Endothelial cell of umbilical vein (primary cell): ENCODE measurements at regions not wholly inside any gene's neighbourhood (a gene's known extent, or its start where the extent isn't known, plus 50 kb on each side); places are given as distances from the start of the nearest gene placed in this dataset.

Experiments used
- BruUV-seq: library from RNA; stranded (reverse); fragments of 400-500 nt; replicated peaks from 2 replicates; lab custom pipeline; 2021; lab: Mats Ljungman, UMichigan
- CTCF ChIA-PET: fragments of 300-600, 350-600 bp; sonication (Branson Sonifier 250); formaldehyde crosslinking; loops from one replicate; lab custom pipeline; 2021; ENCODE audit warnings: antibody characterized with exemption, inconsistent platforms; lab: Charles Lee
- POLR2A ChIA-PET: fragments of 300-600, 350-600 bp; sonication (Branson Sonifier 250); formaldehyde crosslinking; loops from one replicate; lab custom pipeline; 2021; ENCODE audit warnings: antibody characterized with exemption, inconsistent platforms; lab: Charles Lee
- DNase-seq: peaks from one replicate; pipeline ENCODE4 v3.0.0-alpha.2; 2011; ENCODE audit warnings: low read depth, low spot score
- FAIRE-seq: peaks from 2 replicates; lab custom pipeline; 2011; peaks lifted over from hg19 to GRCh38; lab: Jason Lieb, UNC
- H2AFZ ChIP-seq: 2 replicates; pipeline ENCODE4 v1.6.0; 2012; ENCODE audit warnings: low read depth, low read length, control low read depth, inconsistent platforms
- H3K27ac ChIP-seq: 2 replicates; pipeline ENCODE4 v1.5.1; 2011; ENCODE audit warnings: low read depth, mild to moderate bottlenecking, control low read depth, low read length, moderate library complexity; ENCODE audit not compliant: insufficient read depth
- H3K27me3 ChIP-seq, 2 experiments: 2 replicates each; pipeline versions ENCODE4 v1.6.0 to v1.6.1; 2011; ENCODE audit warnings: low read length in 2 of 2, mixed read lengths in 1 of 2; ENCODE audit not compliant: control insufficient read depth in 2 of 2, insufficient read depth in 2 of 2
- H3K36me3 ChIP-seq, 2 experiments: 2 replicates in 1 of 2; 3 replicates in 1 of 2; pipeline ENCODE4 v1.5.1; 2011; ENCODE audit warnings: low read length in 2 of 2, mild to moderate bottlenecking in 1 of 2, moderate library complexity in 1 of 2; ENCODE audit not compliant: control insufficient read depth in 2 of 2, insufficient read depth in 2 of 2; ENCODE audit errors: extremely low read depth in 1 of 2
- H3K4me1 ChIP-seq: 3 replicates; pipeline ENCODE4 v1.5.1; 2011; ENCODE audit warnings: mild to moderate bottlenecking, low read length; ENCODE audit not compliant: control insufficient read depth, insufficient read depth; ENCODE audit errors: extremely low read depth
- H3K4me2 ChIP-seq: 2 replicates; pipeline ENCODE4 v1.6.1; 2011; ENCODE audit warnings: low read length, control low read depth, mixed read lengths; ENCODE audit not compliant: insufficient read depth
- H3K4me3 ChIP-seq, 3 experiments: fragments of 200-600 bp in 1 of 3; sonication (generic), shearing (Covaris generic) in 1 of 3; replicated peaks in 1 of 3; 2 replicates each; pipeline ENCODE4 v1.5.1; 2011 to 2016; ENCODE audit warnings: control low read depth in 3 of 3, low read length in 3 of 3, mild to moderate bottlenecking in 2 of 3, inconsistent platforms in 1 of 3, low read depth in 1 of 3, moderate library complexity in 1 of 3; ENCODE audit not compliant: insufficient read depth in 1 of 3
- H3K79me2 ChIP-seq: 2 replicates; pipeline ENCODE4 v1.6.0; 2012; ENCODE audit warnings: low read length, inconsistent platforms; ENCODE audit not compliant: control insufficient read depth, insufficient read depth
- H3K9ac ChIP-seq: replicated peaks from 2 replicates; pipeline ENCODE3; 2011; ENCODE audit warnings: low read length, control low read depth; ENCODE audit not compliant: insufficient read depth; ENCODE audit errors: extremely low read depth
- H3K9me1 ChIP-seq: replicated peaks from 3 replicates; pipeline ENCODE4 v1.6.0; 2011; ENCODE audit warnings: mild to moderate bottlenecking, low read length; ENCODE audit not compliant: control insufficient read depth, insufficient read depth; ENCODE audit errors: extremely low read depth
- H3K9me3 ChIP-seq: replicated peaks from 2 replicates; pipeline ENCODE4 v1.5.1; 2012; ENCODE audit warnings: low read length, inconsistent platforms; ENCODE audit not compliant: control insufficient read depth, insufficient read depth
- H4K20me1 ChIP-seq: replicated peaks from 2 replicates; pipeline ENCODE3; 2011; ENCODE audit warnings: mild to moderate bottlenecking, low read length; ENCODE audit not compliant: control insufficient read depth, insufficient read depth; ENCODE audit errors: extremely low read depth
- CTCF ChIP-seq, 2 donors: IDR thresholded peaks; 1 replicate in 1 of 2; 2 replicates in 1 of 2; pipeline ENCODE4 v1.5.1; 2011; ENCODE audit warnings: low read length in 2 of 2, mild to moderate bottlenecking in 2 of 2, moderate library complexity in 2 of 2, control low read depth in 1 of 2, inconsistent platforms in 1 of 2, low read depth in 1 of 2; ENCODE audit not compliant: insufficient read depth in 1 of 2; ENCODE audit errors: extremely low read depth in 1 of 2
- EZH2 ChIP-seq: IDR thresholded peaks from 2 replicates; pipeline ENCODE4 v1.6.1; 2012; ENCODE audit warnings: borderline replicate concordance, low read depth, mild to moderate bottlenecking, moderate library complexity, low read length, inconsistent platforms; ENCODE audit not compliant: severe bottlenecking
- FOS ChIP-seq: IDR thresholded peaks from 2 replicates; pipeline ENCODE4 v1.6.1; 2011; ENCODE audit warnings: mild to moderate bottlenecking, low read length, moderate library complexity, borderline replicate concordance; ENCODE audit not compliant: insufficient read depth
- GATA2 ChIP-seq: IDR thresholded peaks from 2 replicates; pipeline ENCODE4 v1.7.0; 2011; ENCODE audit warnings: low read depth, mild to moderate bottlenecking, moderate library complexity, mixed read lengths, low read length; ENCODE audit not compliant: insufficient read length, insufficient read depth
- JUN ChIP-seq: IDR thresholded peaks from 2 replicates; pipeline ENCODE4 v1.6.1; 2011; ENCODE audit warnings: borderline replicate concordance, low read depth; ENCODE audit not compliant: insufficient read length, insufficient read depth
- MAX ChIP-seq: IDR thresholded peaks from 2 replicates; pipeline ENCODE4 v1.6.1; 2011; ENCODE audit not compliant: insufficient read depth, insufficient read length
- MYC ChIP-seq: IDR thresholded peaks from one replicate; pipeline ENCODE4 v1.6.1; 2011; ENCODE audit warnings: mild to moderate bottlenecking, low read depth, low read length
- POLR2A ChIP-seq: IDR thresholded peaks from 2 replicates; pipeline ENCODE4 v1.6.1; 2012; ENCODE audit warnings: low read depth, mild to moderate bottlenecking, control low read depth, low read length
- POLR2AphosphoS5 ChIP-seq: IDR thresholded peaks from 2 replicates; pipeline ENCODE4 v1.6.1; 2012; ENCODE audit warnings: low read depth, mild to moderate bottlenecking, control low read depth, low read length, moderate library complexity; ENCODE audit not compliant: insufficient read depth
- dilution Hi-C: fragments of 300-500 bp; cut with MboI; formaldehyde crosslinking; loops from one replicate; pipeline ENCODE4 v1.15.0; 2019; ENCODE audit warnings: low sequenced_read_pairs; ENCODE audit not compliant: extremely low pct_ligation_motif_present
- intact Hi-C: fragments of 100-400 bp; cut with micrococcal nuclease; formaldehyde crosslinking; loops from one replicate; pipeline ENCODE4 v1.10.0; 2022

DNA sequence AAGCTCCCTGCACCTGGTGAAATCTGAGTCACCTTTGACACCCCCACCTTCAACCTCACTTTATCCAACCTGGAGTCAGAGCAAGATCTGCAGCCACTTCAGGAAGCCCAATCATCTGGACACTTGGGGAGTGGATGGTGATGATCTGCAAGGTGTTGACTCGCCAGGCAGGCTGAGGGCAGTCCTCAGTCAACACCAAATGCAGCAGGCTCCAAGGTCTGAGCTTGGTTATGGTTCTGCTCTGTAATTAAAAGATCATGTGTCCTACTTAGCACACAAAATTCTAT, 446.9 kb downstream of the BRD1 start:
- H3K9me1 ChIP-seq: no peaks in the 10 kb centered on the region
- BruUV-seq: no TSS peak
- FAIRE-seq (no peak), DNase-seq (no peak)
- H3K4me3 ChIP-seq: no peak overlapping the region
- ChIA-PET CTCF (no interaction called here), POLR2A (no interaction called here)
- no peaks in the 10 kb centered on the region for H3K79me2 ChIP-seq
- peaks cover 8% of the 10 kb centered on the region for H3K9me3 ChIP-seq
- no peaks in the 10 kb centered on the region for H3K36me3 ChIP-seq
- H2AFZ ChIP-seq: no peak overlapping the region
- dilution Hi-C loops: no loop called here
- H3K9ac ChIP-seq: no peak overlapping the region
- TF ChIP-seq GATA2 (no peak), POLR2A (no peak), MAX (no peak), MYC (no peak), POLR2AphosphoS5 (no peak), JUN (no peak), EZH2 (no peak), FOS (no peak), CTCF (IDR thresholded peaks at IDR 0.05; ENCODE audit: extremely low read depth in 1 of 2, insufficient read depth in 1 of 2, low read depth in 1 of 2, low read length in 2 of 2) (no peak)
- no peaks in the 10 kb centered on the region for H4K20me1 ChIP-seq
- no peaks in the 10 kb centered on the region for H3K4me1 ChIP-seq
- H3K27me3 ChIP-seq: no peaks in the 10 kb centered on the region
- no peak overlapping the region for H3K4me2 ChIP-seq
- intact Hi-C loops: no loop called here
- no peak overlapping the region for H3K27ac ChIP-seq
